Large intestine (tissue), 3 donors: ENCODE measurements at regions not wholly inside any gene's neighbourhood (a gene's known extent, or its start where the extent isn't known, plus 50 kb on each side); places are given as distances from the start of the nearest gene placed in this dataset.
A peak's percentile ranks its signal among the peaks of the same experiment; 100 is the strongest.

Experiments used
- DNase-seq, 2 donors: peaks; one replicate each; pipeline versions ENCODE4 v3.0.0 to v3.0.0-alpha.2; 2013
- H3K27ac ChIP-seq: one replicate; pipeline ENCODE4 v1.5.1; 2013; ENCODE audit warnings: low read length
- H3K27me3 ChIP-seq: 2 replicates; pipeline ENCODE4 v1.6.1; 2013; ENCODE audit warnings: low read length; ENCODE audit not compliant: control insufficient read depth, insufficient read depth
- H3K36me3 ChIP-seq: 2 replicates; pipeline ENCODE4 v1.6.1; 2013; ENCODE audit warnings: low read length; ENCODE audit not compliant: control insufficient read depth, insufficient read depth
- H3K4me1 ChIP-seq: one replicate; pipeline ENCODE4 v1.6.1; 2013; ENCODE audit warnings: low read length; ENCODE audit not compliant: control insufficient read depth, insufficient read depth
- H3K4me3 ChIP-seq: one replicate; pipeline ENCODE4 v1.5.1; 2013; ENCODE audit warnings: low read length
- H3K9me3 ChIP-seq: one replicate; pipeline ENCODE4 v1.6.1; 2013; ENCODE audit warnings: mild to moderate bottlenecking, low read depth, low read length, moderate library complexity; ENCODE audit not compliant: control insufficient read depth
- WGBS: methylation state at CpG from one replicate; pipeline ENCODE4 v1.1.5; 2013; ENCODE audit warnings: low lambda C conversion rate; ENCODE audit not compliant: insufficient coverage; 5-methylcytosine and 5-hydroxymethylcytosine counted together

GRCh38 chr20:52294106-52294628 is 102.6 kb upstream of the ZFP64 start:
- Histone ChIP-seq H3K27me3 (no peaks in the 10 kb centered on the region), H3K4me3 (no peak overlapping the region), H3K27ac (no peak overlapping the region), H3K36me3 (no peaks in the 10 kb centered on the region), H3K9me3 (no peaks in the 10 kb centered on the region), H3K4me1 (no peaks in the 10 kb centered on the region)
- WGBS: no CpG with 5 or more reads among the region's 2 CpGs
- no peak for DNase-seq

- no peak overlapping the region for H3K27ac ChIP-seq
- no peaks in the 10 kb centered on the region for H3K36me3 ChIP-seq
- WGBS: 78% methylated on average over 1 of the region's 12 CpGs
- no peaks in the 10 kb centered on the region for H3K27me3 ChIP-seq
- no peak overlapping the region for H3K4me3 ChIP-seq
- no peak for DNase-seq
- H3K9me3 ChIP-seq: no peaks in the 10 kb centered on the region
- no peaks in the 10 kb centered on the region for H3K4me1 ChIP-seq
Measured at GRCh38 chr20:52291109-52291508, 99.5 kb upstream of the ZFP64 start.

- Histone ChIP-seq H3K36me3 (no peaks in the 10 kb centered on the region), H3K27me3 (no peaks in the 10 kb centered on the region), H3K4me1 (no peaks in the 10 kb centered on the region), H3K27ac (no peak overlapping the region), H3K9me3 (no peaks in the 10 kb centered on the region), H3K4me3 (no peak overlapping the region)
- WGBS: 70% methylated on average over 2 of the region's 4 CpGs
- DNase-seq: no peak
Measured at GRCh38 chr20:52290569-52290968, 99.0 kb upstream of the ZFP64 start.

GRCh38 chr20:52289956-52290565 is 98.5 kb upstream of the ZFP64 start:
- Histone ChIP-seq H3K36me3 (no peaks in the 10 kb centered on the region), H3K4me1 (no peaks in the 10 kb centered on the region), H3K27ac (no peak overlapping the region), H3K9me3 (no peaks in the 10 kb centered on the region), H3K4me3 (no peak overlapping the region), H3K27me3 (no peaks in the 10 kb centered on the region)
- no peak for DNase-seq
- 86% methylated on average over 1 of the region's 3 CpGs for WGBS

- no CpG with 5 or more reads among the region's 2 CpGs for WGBS
- Histone ChIP-seq H3K9me3 (no peaks in the 10 kb centered on the region), H3K4me3 (no peak overlapping the region), H3K27me3 (peaks cover 4% of the 10 kb centered on the region), H3K27ac (no peak overlapping the region), H3K4me1 (peaks cover 5% of the 10 kb centered on the region), H3K36me3 (no peaks in the 10 kb centered on the region)
- no peak for DNase-seq
Measured at GRCh38 chr20:52280407-52280806, 88.8 kb upstream of the ZFP64 start.

GRCh38 chr20:52279706-52280105 is 88.1 kb upstream of the ZFP64 start:
- no peak for DNase-seq
- Histone ChIP-seq H3K36me3 (no peaks in the 10 kb centered on the region), H3K4me1 (peaks cover 6% of the 10 kb centered on the region), H3K27me3 (peaks cover 4% of the 10 kb centered on the region), H3K4me3 (no peak overlapping the region), H3K27ac (no peak overlapping the region), H3K9me3 (no peaks in the 10 kb centered on the region)
- WGBS: no CpG with 5 or more reads among the region's 2 CpGs

- peaks cover 6% of the 10 kb centered on the region for H3K4me1 ChIP-seq
- H3K27me3 ChIP-seq: no peaks in the 10 kb centered on the region
- no peaks in the 10 kb centered on the region for H3K36me3 ChIP-seq
- peak; percentile 57 to 72 for DNase-seq
- no peaks in the 10 kb centered on the region for H3K9me3 ChIP-seq
- H3K27ac ChIP-seq: no peak overlapping the region
- no CpG with 5 or more reads among the region's 3 CpGs for WGBS
- no peak overlapping the region for H3K4me3 ChIP-seq
Measured at GRCh38 chr20:52275181-52275691, 83.7 kb upstream of the ZFP64 start.

- WGBS: 87% methylated on average over 2 of the region's 4 CpGs
- Histone ChIP-seq H3K36me3 (no peaks in the 10 kb centered on the region), H3K27ac (no peak overlapping the region), H3K4me3 (no peak overlapping the region), H3K27me3 (no peaks in the 10 kb centered on the region), H3K9me3 (no peaks in the 10 kb centered on the region), H3K4me1 (peaks cover 4% of the 10 kb centered on the region)
- DNase-seq: no peak
Measured at GRCh38 chr20:52270696-52271095, 79.1 kb upstream of the ZFP64 start.

- 97% methylated on average over 2 of the region's 4 CpGs for WGBS
- DNase-seq: no peak
- H3K27ac ChIP-seq: no peak overlapping the region
- H3K36me3 ChIP-seq: no peaks in the 10 kb centered on the region
- H3K9me3 ChIP-seq: no peaks in the 10 kb centered on the region
- no peak overlapping the region for H3K4me3 ChIP-seq
- H3K4me1 ChIP-seq: no peaks in the 10 kb centered on the region
- H3K27me3 ChIP-seq: no peaks in the 10 kb centered on the region
Measured at GRCh38 chr20:52270001-52270606, 78.5 kb upstream of the ZFP64 start.

- Histone ChIP-seq H3K4me1 (no peaks in the 10 kb centered on the region), H3K36me3 (no peaks in the 10 kb centered on the region), H3K27me3 (no peaks in the 10 kb centered on the region), H3K27ac (no peak overlapping the region), H3K4me3 (no peak overlapping the region), H3K9me3 (no peaks in the 10 kb centered on the region)
- no peak for DNase-seq
- WGBS: 79% methylated on average over 2 of the region's 7 CpGs
Measured at GRCh38 chr20:52269321-52269720, 77.7 kb upstream of the ZFP64 start.
